K562 (cell line): ENCODE measurements at regions not wholly inside any gene's neighbourhood (a gene's known extent, or its start where the extent isn't known, plus 50 kb on each side); places are given as distances from the start of the nearest gene placed in this dataset.

ENCODE experiments used
- ATAC-seq: fragments of 200-7000 bp; cut with Tn5 transposase; 3 replicates; pipeline ENCODE4 v1.9.1; 2020; ENCODE audit warnings: moderate library complexity
- BruUV-seq: library from RNA; stranded (reverse); fragments of 400-500 nt; replicated peaks from 2 replicates; lab custom pipeline; 2021; lab: Mats Ljungman, UMichigan
- CTCF ChIA-PET: fragments of 300-600 bp; formaldehyde crosslinking; extraction: SDS; loops from one replicate; lab custom pipeline; 2021; ENCODE audit warnings: low intra/inter-chr PET ratio; lab: Yijun Ruan, JAX
- POLR2A ChIA-PET: fragments of 300-600, 350-650 bp; sonication (Branson Sonifier 250); formaldehyde crosslinking; extraction: SDS; loops from one replicate; lab custom pipeline; 2021; ENCODE audit warnings: antibody characterized with exemption, inconsistent platforms; lab: Yijun Ruan, JAX
- DNase-seq, 4 experiments: peaks; one replicate each; pipeline versions ENCODE4 v3.0.0 to v3.0.0-alpha.2; 2011 to 2018; ENCODE audit warnings: low spot score in 3 of 4, mixed read lengths in 3 of 4; ENCODE audit errors: extremely low read depth in 1 of 4
- FAIRE-seq: peaks from 2 replicates; lab custom pipeline; 2011; peaks lifted over from hg19 to GRCh38; lab: Jason Lieb, UNC
- H2AFZ ChIP-seq: 2 replicates; pipeline ENCODE4 v1.6.0; 2011; ENCODE audit warnings: low read depth, low read length, control low read depth, inconsistent platforms
- H3K27ac ChIP-seq: fragments of 200-600 bp; 3 replicates; pipeline ENCODE4 v1.8.0; 2011; ENCODE audit warnings: low read depth, mild to moderate bottlenecking, control low read depth, inconsistent platforms, low read length, moderate library complexity, mixed read lengths; ENCODE audit errors: extremely low read depth
- H3K27me3 ChIP-seq, 2 experiments: fragments of 300-600 bp in 1 of 2; 2 replicates in 1 of 2; 3 replicates in 1 of 2; pipeline versions ENCODE4 v1.6.0 to v1.8.0; 2011; ENCODE audit warnings: inconsistent platforms in 2 of 2, low read length in 2 of 2, mild to moderate bottlenecking in 1 of 2, mixed read lengths in 1 of 2, moderate library complexity in 1 of 2; ENCODE audit not compliant: control insufficient read depth in 2 of 2, insufficient read depth in 2 of 2
- H3K36me3 ChIP-seq: fragments of 300-600 bp; 3 replicates; pipeline ENCODE4 v1.8.0; 2011; ENCODE audit warnings: mild to moderate bottlenecking, low read length, inconsistent platforms; ENCODE audit not compliant: control insufficient read depth, insufficient read depth
- H3K4me1 ChIP-seq, 2 experiments: fragments of 200-600 bp in 1 of 2; replicated peaks in 1 of 2; 2 replicates in 1 of 2; 3 replicates in 1 of 2; pipeline versions ENCODE4 v1.5.1 to v1.8.0; 2011; ENCODE audit warnings: inconsistent platforms in 2 of 2, low read length in 2 of 2, mild to moderate bottlenecking in 1 of 2, mixed read lengths in 1 of 2, moderate library complexity in 1 of 2; ENCODE audit not compliant: control insufficient read depth in 2 of 2, insufficient read depth in 2 of 2
- H3K4me2 ChIP-seq: 2 replicates; pipeline ENCODE4 v1.6.1; 2011; ENCODE audit warnings: low read length, control low read depth, inconsistent platforms, mixed read lengths; ENCODE audit not compliant: insufficient read depth
- H3K4me3 ChIP-seq: fragments of 200-600 bp; sonication (generic), shearing (Covaris generic); 2 replicates; pipeline ENCODE4 v1.5.1; 2016; ENCODE audit warnings: control low read depth, inconsistent platforms
- H3K79me2 ChIP-seq: fragments of 200-600 bp; 3 replicates; pipeline ENCODE4 v1.8.0; 2011; ENCODE audit warnings: low read length, inconsistent platforms; ENCODE audit not compliant: control insufficient read depth, insufficient read depth
- H3K9ac ChIP-seq, 2 experiments: 2 replicates each; pipeline versions ENCODE4 v1.6.0 to v1.6.1; 2011; ENCODE audit warnings: low read depth in 2 of 2, low read length in 2 of 2, control low read depth in 1 of 2, inconsistent platforms in 1 of 2, mild to moderate bottlenecking in 1 of 2, mixed read lengths in 1 of 2; ENCODE audit not compliant: insufficient read depth in 1 of 2
- H3K9me1 ChIP-seq: one replicate; pipeline ENCODE4 v1.6.0; 2011; ENCODE audit warnings: inconsistent platforms, mild to moderate bottlenecking, low read length, moderate library complexity; ENCODE audit not compliant: control insufficient read depth, insufficient read depth
- H3K9me3 ChIP-seq: replicated peaks from 2 replicates; pipeline ENCODE4 v1.5.1; 2011; ENCODE audit warnings: low read depth, low read length, inconsistent platforms; ENCODE audit not compliant: control insufficient read depth, insufficient read depth
- H4K20me1 ChIP-seq: replicated peaks from 2 replicates; pipeline ENCODE4 v1.6.1; 2011; ENCODE audit warnings: low read length, inconsistent platforms, mixed read lengths; ENCODE audit not compliant: control insufficient read depth, insufficient read depth
- HCFC1 ChIP-seq: IDR thresholded peaks from 2 replicates; pipeline ENCODE4 v1.6.1; 2012; ENCODE audit warnings: low read depth, low read length, improper control_type of control experiment
- MEF2A ChIP-seq: IDR thresholded peaks from 2 replicates; pipeline ENCODE4 v1.6.1; 2011; ENCODE audit warnings: low read depth, mild to moderate bottlenecking, low read length, moderate library complexity; ENCODE audit not compliant: control insufficient read depth
- MYC ChIP-seq, 2 experiments: fragments of 250-450 bp in 1 of 2; sonication (Bioruptor Pico) in 1 of 2; IDR thresholded peaks; 2 replicates each; pipeline versions ENCODE4 v1.5.1 to v1.6.1; 2012 to 2021; ENCODE audit warnings: low read depth in 2 of 2, borderline replicate concordance in 1 of 2, improper control_type of control experiment in 1 of 2, low read length in 1 of 2, mild to moderate bottlenecking in 1 of 2, moderate library complexity in 1 of 2
- SRSF3 ChIP-seq: fragments of 200-400 bp; formaldehyde crosslinking; IDR thresholded peaks from 2 replicates; pipeline ENCODE4 v1.6.1; 2016; ENCODE audit warnings: mild to moderate bottlenecking, low read length, moderate library complexity; ENCODE audit not compliant: insufficient read depth
- TEAD1 ChIP-seq, 2 experiments: fragments of 450-650 bp in 1 of 2; sonication (generic) in 1 of 2; formaldehyde crosslinking; IDR thresholded peaks; 2 replicates each; pipeline versions ENCODE4 v1.4.0 to v1.8.0; 2020 to 2022; ENCODE audit warnings: mild to moderate bottlenecking in 2 of 2, missing genetic modification reagents in 1 of 2
- ZBED1 ChIP-seq: IDR thresholded peaks from 2 replicates; pipeline ENCODE4 v1.6.1; 2014
- ZFP1 ChIP-seq: fragments of 450-650 bp; formaldehyde crosslinking; IDR thresholded peaks from 2 replicates; pipeline ENCODE4 v1.4.0; 2020; ENCODE audit warnings: mild to moderate bottlenecking, mixed read lengths
- WGBS: fragments of 100-300 bp; shearing (Covaris generic); methylation state at CpG from one replicate; pipeline ENCODE4 v1.1.6; 2016; ENCODE audit warnings: low coverage, mixed read lengths; ENCODE audit not compliant: insufficient coverage; ENCODE audit errors: missing lambda C conversion rate; 5-methylcytosine and 5-hydroxymethylcytosine counted together
- in situ Hi-C: fragments of 300-500 bp; cut with MboI; formaldehyde crosslinking; loops from 4 replicates; pipeline ENCODE4 v1.15.0; 2018; ENCODE audit warnings: inconsistent platforms, mixed read lengths
- intact Hi-C: fragments of 100-400 bp; cut with micrococcal nuclease; formaldehyde crosslinking; loops from 2 replicates; pipeline ENCODE4 v1.14.2; 2022
- TF ChIP-seq, protein P1 (sequence below): fragments of 450-650 bp; IDR thresholded peaks from 2 replicates; pipeline ENCODE4 v1.6.1; 2016; ENCODE audit warnings: low read depth
- TF ChIP-seq, protein P2 (sequence below): fragments of 250-450 bp; sonication (Bioruptor Pico); IDR thresholded peaks from 2 replicates; pipeline ENCODE4 v1.5.0; 2021; ENCODE audit warnings: mild to moderate bottlenecking, borderline replicate concordance

DNA sequence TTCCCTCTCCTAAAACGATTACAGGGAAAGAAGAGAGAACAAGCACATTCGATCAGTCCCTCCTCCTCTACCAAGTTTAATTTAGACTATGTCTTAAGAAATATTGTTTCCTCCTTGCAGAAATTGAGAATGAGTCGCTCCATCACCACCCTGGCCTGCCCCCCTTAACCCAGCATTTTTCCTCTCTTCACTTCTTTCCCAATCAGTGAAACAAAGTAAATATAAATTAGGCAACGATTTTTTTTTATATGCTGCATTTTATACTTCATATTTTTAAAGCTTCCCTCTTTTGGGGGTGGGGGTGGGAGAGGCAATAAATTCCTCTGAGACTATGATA lies 300.0 kb downstream of the SPRY2 start (continued):
- TF ChIP-seq SRSF3 (no peak), HCFC1 (no peak), ZBED1 (no peak), MEF2A (no peak), MYC (IDR thresholded peaks at IDR 0.05; ENCODE audit: low read depth, low read length) (no peak), MYC (CRISPR knock-in tag; IDR thresholded peaks at IDR 0.05; ENCODE audit: borderline replicate concordance, low read depth) (no peak)

DNA sequence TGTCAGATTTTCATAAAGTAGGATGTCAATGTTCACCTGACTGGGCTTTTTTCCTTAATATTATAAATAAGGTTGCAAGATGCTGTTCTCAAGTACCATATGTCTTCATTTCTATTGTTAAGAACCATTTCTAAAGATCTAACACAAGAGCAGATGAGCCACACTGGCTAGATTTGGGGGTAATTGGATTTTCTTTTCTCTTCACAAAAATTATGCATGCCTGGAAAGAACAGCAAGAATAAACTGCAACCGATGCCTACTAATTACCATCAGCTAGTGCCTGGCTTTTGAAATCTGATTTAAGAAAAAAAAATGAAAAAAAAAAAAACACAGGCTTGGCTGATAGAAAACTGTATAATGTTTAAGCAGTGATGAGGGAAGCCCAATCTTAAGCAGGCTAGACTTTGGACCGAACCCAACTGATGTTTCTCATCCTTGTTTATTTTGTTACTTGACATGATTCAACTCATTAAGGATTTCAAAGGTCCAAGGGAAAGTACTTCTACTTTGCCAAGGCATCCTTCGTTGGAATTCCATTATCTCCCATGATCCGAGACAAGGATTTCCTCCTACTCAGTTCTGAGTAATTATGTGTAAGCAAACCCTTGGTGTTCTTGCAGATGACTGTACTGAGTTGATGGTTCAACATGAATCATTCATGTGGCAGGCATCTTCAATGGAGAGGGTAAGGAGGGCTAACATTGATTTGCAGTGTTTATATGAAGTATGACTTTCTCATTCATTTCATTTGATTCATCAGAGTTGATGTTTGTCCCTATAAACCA lies 300.5 kb downstream of the SPRY2 start:
- FAIRE-seq (no peak), DNase-seq (no peak), ATAC-seq (no peak)
- Histone ChIP-seq H3K27ac (no peak overlapping the region), H3K4me3 (no peak overlapping the region), H3K9me3 (no peaks in the 10 kb centered on the region), H3K4me2 (no peak overlapping the region), H3K4me1 (no peaks in the 10 kb centered on the region), H4K20me1 (no peaks in the 10 kb centered on the region), H3K9me1 (no peaks in the 10 kb centered on the region), H3K36me3 (no peaks in the 10 kb centered on the region), H2AFZ (no peak overlapping the region), H3K79me2 (no peaks in the 10 kb centered on the region), H3K27me3 (no peaks in the 10 kb centered on the region), H3K9ac (no peak overlapping the region)
- in situ Hi-C loops (no loop called here), intact Hi-C loops (no loop called here)
- ChIA-PET POLR2A (interaction anchor here (0.6 kb wide), 1 partner anchor 79 kb away, joined by 4 read pairs; no protein-coding TSS in a partner anchor), CTCF (no interaction called here)
- WGBS, result 1% methylated on average over 4 of the region's 4 CpGs
- no TSS peak for BruUV-seq
- TF ChIP-seq TEAD1 (CRISPR knock-in tag; IDR thresholded peaks at IDR 0.05) (no peak), ZFP1 (CRISPR knock-in tag) (no peak)
- TF ChIP-seq, protein P1, sequence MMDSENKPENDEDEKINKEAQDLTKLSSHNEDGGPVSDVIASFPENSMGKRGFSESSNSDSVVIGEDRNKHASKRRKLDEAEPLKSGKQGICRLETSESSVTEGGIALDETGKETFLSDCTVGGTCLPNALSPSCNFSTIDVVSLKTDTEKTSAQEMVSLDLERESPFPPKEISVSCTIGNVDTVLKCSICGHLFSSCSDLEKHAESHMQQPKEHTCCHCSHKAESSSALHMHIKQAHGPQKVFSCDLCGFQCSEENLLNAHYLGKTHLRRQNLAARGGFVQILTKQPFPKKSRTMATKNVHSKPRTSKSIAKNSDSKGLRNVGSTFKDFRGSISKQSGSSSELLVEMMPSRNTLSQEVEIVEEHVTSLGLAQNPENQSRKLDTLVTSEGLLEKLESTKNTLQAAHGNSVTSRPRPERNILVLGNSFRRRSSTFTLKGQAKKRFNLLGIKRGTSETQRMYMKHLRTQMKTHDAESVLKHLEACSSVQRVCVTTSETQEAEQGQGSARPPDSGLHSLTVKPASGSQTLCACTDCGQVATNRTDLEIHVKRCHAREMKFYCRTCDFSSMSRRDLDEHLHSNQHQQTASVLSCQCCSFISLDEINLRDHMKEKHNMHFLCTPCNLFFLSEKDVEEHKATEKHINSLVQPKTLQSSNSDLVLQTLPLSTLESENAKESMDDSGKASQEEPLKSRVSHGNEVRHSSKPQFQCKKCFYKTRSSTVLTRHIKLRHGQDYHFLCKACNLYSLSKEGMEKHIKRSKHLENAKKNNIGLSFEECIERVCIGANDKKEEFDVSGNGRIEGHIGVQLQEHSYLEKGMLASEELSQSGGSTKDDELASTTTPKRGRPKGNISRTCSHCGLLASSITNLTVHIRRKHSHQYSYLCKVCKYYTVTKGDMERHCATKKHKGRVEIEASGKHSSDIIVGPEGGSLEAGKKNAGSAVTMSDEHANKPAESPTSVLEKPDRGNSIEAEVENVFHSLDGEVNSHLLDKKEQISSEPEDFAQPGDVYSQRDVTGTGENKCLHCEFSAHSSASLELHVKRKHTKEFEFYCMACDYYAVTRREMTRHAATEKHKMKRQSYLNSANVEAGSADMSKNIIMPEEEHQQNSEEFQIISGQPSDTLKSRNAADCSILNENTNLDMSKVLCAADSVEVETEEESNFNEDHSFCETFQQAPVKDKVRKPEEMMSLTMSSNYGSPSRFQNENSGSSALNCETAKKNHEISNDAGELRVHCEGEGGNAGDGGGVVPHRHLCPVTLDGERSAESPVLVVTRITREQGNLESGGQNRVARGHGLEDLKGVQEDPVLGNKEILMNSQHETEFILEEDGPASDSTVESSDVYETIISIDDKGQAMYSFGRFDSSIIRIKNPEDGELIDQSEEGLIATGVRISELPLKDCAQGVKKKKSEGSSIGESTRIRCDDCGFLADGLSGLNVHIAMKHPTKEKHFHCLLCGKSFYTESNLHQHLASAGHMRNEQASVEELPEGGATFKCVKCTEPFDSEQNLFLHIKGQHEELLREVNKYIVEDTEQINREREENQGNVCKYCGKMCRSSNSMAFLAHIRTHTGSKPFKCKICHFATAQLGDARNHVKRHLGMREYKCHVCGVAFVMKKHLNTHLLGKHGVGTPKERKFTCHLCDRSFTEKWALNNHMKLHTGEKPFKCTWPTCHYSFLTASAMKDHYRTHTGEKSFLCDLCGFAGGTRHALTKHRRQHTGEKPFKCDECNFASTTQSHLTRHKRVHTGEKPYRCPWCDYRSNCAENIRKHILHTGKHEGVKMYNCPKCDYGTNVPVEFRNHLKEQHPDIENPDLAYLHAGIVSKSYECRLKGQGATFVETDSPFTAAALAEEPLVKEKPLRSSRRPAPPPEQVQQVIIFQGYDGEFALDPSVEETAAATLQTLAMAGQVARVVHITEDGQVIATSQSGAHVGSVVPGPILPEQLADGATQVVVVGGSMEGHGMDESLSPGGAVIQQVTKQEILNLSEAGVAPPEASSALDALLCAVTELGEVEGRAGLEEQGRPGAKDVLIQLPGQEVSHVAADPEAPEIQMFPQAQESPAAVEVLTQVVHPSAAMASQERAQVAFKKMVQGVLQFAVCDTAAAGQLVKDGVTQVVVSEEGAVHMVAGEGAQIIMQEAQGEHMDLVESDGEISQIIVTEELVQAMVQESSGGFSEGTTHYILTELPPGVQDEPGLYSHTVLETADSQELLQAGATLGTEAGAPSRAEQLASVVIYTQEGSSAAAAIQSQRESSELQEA, result no peak
- TF ChIP-seq, protein P2, sequence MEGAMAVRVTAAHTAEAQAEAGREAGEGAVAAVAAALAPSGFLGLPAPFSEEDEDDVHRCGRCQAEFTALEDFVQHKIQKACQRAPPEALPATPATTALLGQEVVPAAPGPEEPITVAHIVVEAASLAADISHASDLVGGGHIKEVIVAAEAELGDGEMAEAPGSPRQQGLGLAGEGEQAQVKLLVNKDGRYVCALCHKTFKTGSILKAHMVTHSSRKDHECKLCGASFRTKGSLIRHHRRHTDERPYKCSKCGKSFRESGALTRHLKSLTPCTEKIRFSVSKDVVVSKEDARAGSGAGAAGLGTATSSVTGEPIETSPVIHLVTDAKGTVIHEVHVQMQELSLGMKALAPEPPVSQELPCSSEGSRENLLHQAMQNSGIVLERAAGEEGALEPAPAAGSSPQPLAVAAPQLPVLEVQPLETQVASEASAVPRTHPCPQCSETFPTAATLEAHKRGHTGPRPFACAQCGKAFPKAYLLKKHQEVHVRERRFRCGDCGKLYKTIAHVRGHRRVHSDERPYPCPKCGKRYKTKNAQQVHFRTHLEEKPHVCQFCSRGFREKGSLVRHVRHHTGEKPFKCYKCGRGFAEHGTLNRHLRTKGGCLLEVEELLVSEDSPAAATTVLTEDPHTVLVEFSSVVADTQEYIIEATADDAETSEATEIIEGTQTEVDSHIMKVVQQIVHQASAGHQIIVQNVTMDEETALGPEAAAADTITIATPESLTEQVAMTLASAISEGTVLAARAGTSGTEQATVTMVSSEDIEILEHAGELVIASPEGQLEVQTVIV (CRISPR knock-in tag), result no peak
